ENCODE measurements at regions not wholly inside any gene's neighbourhood (a gene's known extent, or its start where the extent isn't known, plus 50 kb on each side); places are given as distances from the start of the nearest gene placed in this dataset.

- TF ChIP-seq POLR2A (IDR thresholded peaks at IDR 0.05; ENCODE audit: low read depth, low read length): no peak
- no peak for TF ChIP-seq CTCF (IDR thresholded peaks at IDR 0.05; ENCODE audit: extremely low read depth in 1 of 2, insufficient read depth in 1 of 2, low read depth in 1 of 2, low read length in 2 of 2)
- no peak for TF ChIP-seq EZH2 (IDR thresholded peaks at IDR 0.05; ENCODE audit: borderline replicate concordance, low read depth, low read length, severe bottlenecking)
- TF ChIP-seq POLR2AphosphoS5 (IDR thresholded peaks at IDR 0.05; ENCODE audit: insufficient read depth, low read depth, low read length): no peak
Observed at GRCh38 chr17:72296456-72296855, 175.6 kb downstream of the SOX9 start.
